ENCODE measurements at regions not wholly inside any gene's neighbourhood (a gene's known extent, or its start where the extent isn't known, plus 50 kb on each side); places are given as distances from the start of the nearest gene placed in this dataset.

- no peak overlapping the region for H3K4me3 ChIP-seq (ENCODE audit: control insufficient read depth, low read depth, low read length)
- TF ChIP-seq, protein P1, sequence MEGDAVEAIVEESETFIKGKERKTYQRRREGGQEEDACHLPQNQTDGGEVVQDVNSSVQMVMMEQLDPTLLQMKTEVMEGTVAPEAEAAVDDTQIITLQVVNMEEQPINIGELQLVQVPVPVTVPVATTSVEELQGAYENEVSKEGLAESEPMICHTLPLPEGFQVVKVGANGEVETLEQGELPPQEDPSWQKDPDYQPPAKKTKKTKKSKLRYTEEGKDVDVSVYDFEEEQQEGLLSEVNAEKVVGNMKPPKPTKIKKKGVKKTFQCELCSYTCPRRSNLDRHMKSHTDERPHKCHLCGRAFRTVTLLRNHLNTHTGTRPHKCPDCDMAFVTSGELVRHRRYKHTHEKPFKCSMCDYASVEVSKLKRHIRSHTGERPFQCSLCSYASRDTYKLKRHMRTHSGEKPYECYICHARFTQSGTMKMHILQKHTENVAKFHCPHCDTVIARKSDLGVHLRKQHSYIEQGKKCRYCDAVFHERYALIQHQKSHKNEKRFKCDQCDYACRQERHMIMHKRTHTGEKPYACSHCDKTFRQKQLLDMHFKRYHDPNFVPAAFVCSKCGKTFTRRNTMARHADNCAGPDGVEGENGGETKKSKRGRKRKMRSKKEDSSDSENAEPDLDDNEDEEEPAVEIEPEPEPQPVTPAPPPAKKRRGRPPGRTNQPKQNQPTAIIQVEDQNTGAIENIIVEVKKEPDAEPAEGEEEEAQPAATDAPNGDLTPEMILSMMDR (IDR thresholded peaks at IDR 0.05; ENCODE audit: control insufficient read depth, insufficient read depth, low read depth, low read length, missing control alignments) = no peak
These were observed 282.1 kb downstream of the NFIB start for GRCh38 chr9:14031810-14032209.

GRCh38 chr9:14031060-14031414 is 282.9 kb downstream of the NFIB start:
- no peak overlapping the region for H3K4me3 ChIP-seq (ENCODE audit: control insufficient read depth, low read depth, low read length)
- TF ChIP-seq, protein P1 (IDR thresholded peaks at IDR 0.05; ENCODE audit: control insufficient read depth, insufficient read depth, low read depth, low read length, missing control alignments) = no peak
- DNase-seq (ENCODE audit: low read depth) = no peak

More at GRCh38 chr9:14031810-14032209, 282.1 kb downstream of the NFIB start:
- DNase-seq (ENCODE audit: low read depth) = no peak

DNA sequence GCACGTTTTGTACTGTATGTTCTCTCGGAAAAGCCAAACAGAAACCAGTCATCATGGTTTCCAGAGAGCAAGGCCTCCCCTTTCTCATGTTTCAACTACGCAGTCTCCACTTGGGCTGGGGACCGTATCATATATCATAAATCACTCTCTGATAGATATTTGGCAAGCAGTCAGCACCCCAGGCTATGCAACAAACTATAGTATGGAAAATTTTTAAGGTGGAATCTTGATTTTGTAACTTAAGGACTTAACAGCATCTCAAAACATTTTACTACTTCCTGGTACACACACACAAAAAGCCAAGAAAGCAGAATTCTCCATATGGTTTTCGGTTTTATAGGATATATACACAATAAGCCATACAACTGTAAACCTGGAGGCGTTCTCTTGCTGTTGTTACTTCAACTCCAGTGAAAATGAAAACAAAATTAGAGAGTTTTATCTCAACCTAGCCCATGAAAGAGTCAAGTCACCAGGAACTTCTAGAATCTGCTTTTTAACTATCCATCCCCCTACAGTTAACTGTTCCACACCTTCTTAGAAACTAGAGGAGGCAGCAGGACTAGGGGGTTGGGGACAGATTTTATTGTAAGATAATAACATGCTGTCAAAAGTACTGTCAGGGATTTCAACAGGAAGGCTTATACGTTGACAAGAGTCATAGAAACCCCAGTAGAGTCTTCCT is 283.4 kb downstream of the NFIB start:
- TF ChIP-seq, protein P1 (IDR thresholded peaks at IDR 0.05; ENCODE audit: control insufficient read depth, insufficient read depth, low read depth, low read length, missing control alignments) = no peak
- DNase-seq (ENCODE audit: low read depth) = no peak
- peak overlapping the region; percentile 10 for H3K4me3 ChIP-seq (ENCODE audit: control insufficient read depth, low read depth, low read length)

- TF ChIP-seq, protein P1 (IDR thresholded peaks at IDR 0.05; ENCODE audit: control insufficient read depth, insufficient read depth, low read depth, low read length, missing control alignments) = no peak
- peak overlapping the region; percentile 10 for H3K4me3 ChIP-seq (ENCODE audit: control insufficient read depth, low read depth, low read length)
- no peak for DNase-seq (ENCODE audit: low read depth)
These were observed 284.1 kb downstream of the NFIB start for GRCh38 chr9:14029806-14030374.

DNA sequence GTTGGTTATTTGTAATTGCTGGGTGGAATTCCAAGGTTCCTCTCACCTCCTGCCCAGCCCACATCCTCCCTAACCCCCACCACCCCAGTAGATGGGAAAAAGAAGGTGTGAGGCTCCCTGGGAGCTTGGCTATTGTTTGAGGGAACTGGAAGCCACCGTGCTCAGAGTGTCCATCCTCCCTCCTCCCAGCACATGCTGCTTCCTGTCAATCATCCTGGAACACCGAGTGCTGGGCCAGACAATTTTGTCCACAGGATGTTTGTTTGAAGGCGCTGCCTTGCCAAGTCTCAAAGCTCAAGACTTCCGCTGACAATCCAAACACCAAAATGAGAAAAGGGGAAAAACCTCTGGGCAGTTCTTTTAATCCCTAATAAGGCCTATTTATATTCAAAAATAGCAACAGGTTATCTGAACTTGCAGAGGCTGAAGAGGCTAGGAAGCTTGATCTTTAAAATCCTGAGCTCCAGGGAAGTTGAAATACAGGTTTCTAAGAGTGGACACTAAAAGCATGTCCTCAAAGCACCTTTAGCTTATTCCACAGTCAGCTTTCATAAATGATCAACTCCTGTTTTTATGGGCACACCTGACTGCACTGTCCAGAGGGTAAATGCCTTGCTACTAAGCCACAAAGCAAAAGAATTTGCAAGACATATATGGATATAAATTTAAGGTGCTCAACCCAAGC is 286.7 kb downstream of the NFIB start:
- no peak overlapping the region for H3K4me3 ChIP-seq (ENCODE audit: control insufficient read depth, low read depth, low read length)
- TF ChIP-seq, protein P1 (IDR thresholded peaks at IDR 0.05; ENCODE audit: control insufficient read depth, insufficient read depth, low read depth, low read length, missing control alignments) = no peak
- DNase-seq (ENCODE audit: low read depth) = no peak

GRCh38 chr9:14025741-14026140 is 288.2 kb downstream of the NFIB start:
- no peak for DNase-seq (ENCODE audit: low read depth)
- TF ChIP-seq, protein P1 (IDR thresholded peaks at IDR 0.05; ENCODE audit: control insufficient read depth, insufficient read depth, low read depth, low read length, missing control alignments) = no peak
- H3K4me3 ChIP-seq (ENCODE audit: control insufficient read depth, low read depth, low read length) = no peak overlapping the region

Measured in AG09309 (cell line).